HPDE6-E6E7 (cell line): ENCODE measurements at regions not wholly inside any gene's neighbourhood (a gene's known extent, or its start where the extent isn't known, plus 50 kb on each side); places are given as distances from the start of the nearest gene placed in this dataset.

Experiments
- DNase-seq: peaks from one replicate; pipeline ENCODE4 v3.0.0; 2011; ENCODE audit warnings: missing footprints; ENCODE audit errors: extremely low spot score

GRCh38 chr16:65548470-65548869 is 426.6 kb upstream of the CDH11 start:
- DNase-seq = no peak

DNA sequence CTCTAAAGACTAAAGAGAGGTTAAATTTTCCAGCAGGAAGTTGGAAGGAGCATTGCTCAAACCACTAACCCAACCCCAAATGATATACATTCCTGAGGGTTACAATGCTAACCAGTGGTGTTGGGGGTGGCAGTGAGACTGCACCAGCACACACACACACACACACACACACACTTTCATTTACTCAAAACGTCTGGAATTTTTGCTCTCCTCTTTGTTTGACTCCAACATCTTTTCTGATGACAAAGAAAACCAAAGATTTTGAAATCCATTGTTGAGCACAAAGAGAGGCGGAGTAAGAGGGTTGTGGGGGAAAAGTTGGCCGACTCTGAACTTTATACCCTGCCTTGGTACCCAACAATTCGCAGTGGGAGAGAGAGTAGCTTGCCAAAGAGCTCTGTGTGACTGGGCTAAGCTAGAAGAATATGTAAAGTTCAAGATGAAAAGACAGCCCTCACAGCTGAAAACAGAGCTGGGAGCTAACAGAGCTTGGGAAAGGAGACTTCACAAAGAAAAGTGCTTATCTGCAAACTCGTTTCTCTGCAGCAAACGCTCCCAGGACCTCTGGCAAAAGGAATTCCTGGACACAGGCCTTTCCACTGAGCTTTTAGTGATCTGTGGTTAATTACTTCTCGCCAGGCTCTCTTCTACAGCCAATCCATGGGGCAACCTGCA is 426.0 kb upstream of the CDH11 start:
- no peak for DNase-seq

GRCh38 chr16:65546353-65546791 is 424.5 kb upstream of the CDH11 start:
- no peak for DNase-seq

GRCh38 chr16:65545413-65545956 is 423.6 kb upstream of the CDH11 start:
- no peak for DNase-seq

DNA sequence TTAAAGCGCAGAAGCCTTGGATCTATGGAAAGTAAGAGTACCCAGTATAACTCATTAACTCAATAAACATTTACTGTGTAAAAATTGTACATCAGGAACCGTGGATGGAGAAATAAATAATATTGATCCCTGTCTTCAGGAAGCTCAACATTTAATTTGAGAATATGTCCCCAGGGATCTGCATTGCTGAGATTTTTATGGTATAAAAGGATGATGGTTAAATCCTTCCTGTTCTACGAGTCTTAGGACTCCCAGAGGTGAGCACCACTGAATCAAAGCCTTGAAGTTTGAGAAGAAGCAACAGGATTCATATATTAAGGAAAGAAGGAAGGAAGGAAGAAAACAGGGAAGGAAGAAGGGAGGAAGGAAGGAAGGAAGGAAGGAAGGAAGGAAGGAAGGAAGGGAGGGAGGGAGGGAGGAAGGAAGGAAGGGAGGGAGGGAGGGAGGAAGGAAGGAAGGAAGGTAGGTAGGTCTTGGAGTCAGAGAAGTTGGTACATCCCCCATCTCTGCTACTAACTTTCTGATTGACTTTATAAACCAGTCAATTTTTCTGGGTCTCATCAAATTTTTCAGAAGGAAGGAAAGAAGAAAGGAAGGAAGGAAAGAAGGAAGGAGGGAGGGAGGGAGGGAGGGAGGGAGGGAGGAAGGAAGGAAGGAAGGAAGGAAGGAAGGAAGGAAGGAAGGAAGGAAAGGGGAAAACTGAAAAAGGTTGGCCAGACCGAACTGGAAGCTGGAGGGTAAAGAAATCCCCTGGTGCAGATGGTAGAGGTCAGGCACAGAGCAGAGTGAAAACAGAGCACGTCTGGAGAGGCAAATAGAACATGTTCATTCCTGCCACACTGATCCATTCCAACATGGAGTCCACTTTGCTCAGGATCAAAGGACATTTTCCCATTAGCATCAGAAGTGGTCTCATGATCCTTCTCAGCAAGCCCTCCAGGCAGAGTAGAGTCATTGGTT is 422.2 kb upstream of the CDH11 start:
- DNase-seq = no peak

GRCh38 chr16:65541646-65542045 is 419.8 kb upstream of the CDH11 start:
- no peak for DNase-seq

GRCh38 chr16:65540901-65541300 is 419.0 kb upstream of the CDH11 start:
- no peak for DNase-seq

DNA sequence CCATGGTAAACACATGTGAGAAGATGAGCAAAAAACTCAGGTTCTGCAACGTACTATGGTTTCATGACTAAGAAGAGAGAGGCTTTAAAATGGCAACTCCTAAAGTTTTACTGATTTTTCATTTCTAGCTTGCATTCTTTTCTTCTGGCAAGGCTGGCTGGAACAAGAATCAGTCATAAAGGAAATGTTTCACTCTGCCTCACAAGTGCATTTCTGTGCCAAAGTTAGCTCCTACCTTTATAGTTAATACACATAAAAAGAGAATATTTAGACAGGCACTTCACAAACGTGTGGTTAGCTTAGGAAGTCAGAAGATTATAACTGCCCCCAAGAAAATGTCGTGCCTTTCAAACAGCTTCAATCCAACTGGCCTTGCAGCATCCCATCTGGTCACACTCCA is 417.1 kb upstream of the CDH11 start:
- DNase-seq = no peak

GRCh38 chr16:65537336-65537735 is 415.5 kb upstream of the CDH11 start:
- DNase-seq = no peak

GRCh38 chr16:65534121-65534528 is 412.3 kb upstream of the CDH11 start:
- DNase-seq = no peak

GRCh38 chr16:65532846-65533245 is 411.0 kb upstream of the CDH11 start:
- DNase-seq = no peak

GRCh38 chr16:65532258-65532657 is 410.4 kb upstream of the CDH11 start:
- no peak for DNase-seq

- no peak for DNase-seq
Measured at GRCh38 chr16:65531475-65531874, 409.6 kb upstream of the CDH11 start.

GRCh38 chr16:65525707-65526106 is 403.8 kb upstream of the CDH11 start:
- DNase-seq = no peak

- no peak for DNase-seq
Measured at GRCh38 chr16:65524997-65525396, 403.1 kb upstream of the CDH11 start.

- no peak for DNase-seq
Measured at GRCh38 chr16:65524231-65524630, 402.4 kb upstream of the CDH11 start.

DNA sequence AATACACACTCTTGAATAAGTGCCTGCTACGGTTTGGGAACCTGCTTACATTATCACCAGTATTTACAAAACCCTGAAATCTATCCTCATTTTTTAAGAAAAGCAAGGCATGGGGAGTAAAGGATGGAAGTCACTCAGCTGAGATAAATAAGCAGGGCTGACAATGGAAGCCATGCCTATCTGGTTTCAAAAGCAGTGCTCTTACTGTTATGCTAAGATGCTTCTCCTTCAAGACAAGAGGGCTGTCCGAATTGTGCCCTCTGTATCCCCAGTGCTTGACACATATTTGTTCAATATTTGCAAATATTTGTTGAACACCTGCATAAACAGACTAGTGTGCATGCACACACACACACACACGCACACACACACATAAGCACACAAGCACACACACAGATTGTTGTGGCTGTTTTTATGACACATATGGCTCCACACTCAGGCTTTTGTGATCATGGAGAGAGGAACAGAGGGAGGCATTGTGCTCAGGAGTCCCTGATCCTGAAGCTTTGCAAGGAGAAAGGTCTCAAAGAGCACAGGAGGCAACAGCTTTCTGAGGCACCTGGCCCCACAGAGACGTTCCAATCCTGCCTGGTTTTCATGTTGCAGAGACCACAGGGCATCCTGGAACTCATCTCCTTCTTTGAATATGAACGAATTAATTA is 401.6 kb upstream of the CDH11 start:
- DNase-seq = no peak

- DNase-seq = no peak
Measured at GRCh38 chr16:65522412-65522811, 400.5 kb upstream of the CDH11 start.

DNA sequence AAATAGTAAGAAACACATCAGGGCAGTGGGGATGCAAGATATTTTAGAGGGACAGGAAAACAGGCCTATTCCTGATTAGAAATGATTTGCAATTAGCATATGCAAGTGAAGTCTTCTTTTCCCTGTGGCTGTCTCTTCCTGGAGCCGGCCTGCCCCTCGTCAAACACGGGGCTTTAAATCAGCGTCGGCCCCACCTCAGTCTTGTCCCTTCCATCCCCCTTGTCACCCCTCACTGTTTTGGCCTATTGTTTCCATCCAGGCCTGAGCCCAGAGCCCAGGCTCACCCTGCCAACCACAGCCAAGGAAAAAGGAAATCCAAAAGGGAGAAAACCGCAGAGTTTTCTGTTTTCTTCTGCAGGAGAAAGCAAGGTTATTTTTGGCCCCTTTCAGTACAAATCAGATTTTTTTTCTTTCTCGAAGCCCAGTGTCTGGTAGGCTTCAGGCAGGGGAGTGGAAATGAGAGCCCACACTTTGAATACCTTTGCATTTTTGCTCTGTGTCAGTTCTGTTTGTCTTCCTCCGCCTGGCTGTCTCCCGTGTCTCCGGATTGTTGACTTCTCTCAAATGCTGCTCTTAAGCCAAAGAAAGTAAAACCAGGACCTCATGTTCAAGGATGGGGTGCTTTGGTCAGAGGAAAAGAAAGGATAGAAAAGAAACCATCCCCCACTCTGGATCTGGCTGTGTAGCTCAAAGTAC is 399.9 kb upstream of the CDH11 start:
- DNase-seq = no peak

DNA sequence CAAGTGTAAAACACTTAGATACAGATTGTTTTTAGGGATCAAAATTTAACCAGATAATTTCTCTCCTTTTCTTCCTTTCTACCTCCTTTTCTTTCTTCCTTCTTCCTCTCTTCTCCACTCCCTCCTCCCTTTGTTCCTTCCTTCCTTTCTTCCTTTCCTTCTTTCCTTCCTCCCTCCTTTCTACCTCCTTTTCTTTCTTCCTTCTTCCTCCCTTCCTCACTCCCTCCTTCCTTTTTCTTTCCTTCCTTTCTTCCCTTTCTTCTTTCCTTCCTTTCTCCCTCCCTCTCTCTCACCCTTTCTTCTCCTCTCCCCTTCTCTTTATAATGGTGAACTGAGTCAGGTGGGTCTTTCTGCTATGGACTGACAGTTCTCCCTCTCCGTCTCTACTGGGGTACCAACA is 397.5 kb upstream of the CDH11 start:
- no peak for DNase-seq

GRCh38 chr16:65515193-65515592 is 393.3 kb upstream of the CDH11 start:
- DNase-seq = no peak

GRCh38 chr16:65510850-65511249 is 389.0 kb upstream of the CDH11 start:
- DNase-seq = no peak
